ENCODE measurements at regions not wholly inside any gene's neighbourhood (a gene's known extent, or its start where the extent isn't known, plus 50 kb on each side); places are given as distances from the start of the nearest gene placed in this dataset.
"Not testable (repeated sequence)": the region's sequence is repeated elsewhere in the genome, so short reads cannot be mapped to it uniquely, and the experiment has no call there.

DNA sequence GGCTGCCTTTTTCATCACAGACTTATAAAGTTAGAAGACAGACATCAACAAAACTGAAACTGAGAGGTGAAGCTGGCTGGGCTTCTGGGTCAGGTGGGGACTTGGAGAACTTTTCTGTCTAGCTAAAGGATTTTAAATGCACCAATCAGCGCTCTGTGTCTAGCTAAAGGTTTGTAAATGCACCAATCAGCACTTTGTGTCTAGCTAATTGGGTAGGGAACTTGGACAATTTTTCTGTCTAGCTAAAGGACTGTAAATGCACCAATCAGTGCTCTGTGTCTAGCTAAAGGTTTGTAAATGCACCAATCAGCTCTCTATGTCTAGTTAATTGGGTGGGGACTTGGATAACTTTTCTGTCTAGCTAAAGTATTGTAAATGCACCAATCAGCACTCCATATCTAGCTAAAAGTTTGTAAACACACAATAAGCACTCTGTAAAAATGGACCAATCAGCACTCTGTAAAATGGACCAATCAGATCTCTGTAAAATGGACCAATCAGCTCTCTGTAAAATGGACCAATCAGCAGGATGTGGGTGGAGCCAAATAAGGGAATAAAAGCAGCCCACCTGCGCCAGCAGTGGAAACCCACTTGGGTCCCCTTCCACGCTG is 710.3 kb upstream of the INTU start:
- CTCF ChIA-PET; H3K27me3 Mint-ChIP-seq; H3K36me3 Mint-ChIP-seq (ENCODE audit: low read depth); H3K27ac Mint-ChIP-seq; DNase-seq; H3K4me3 Mint-ChIP-seq; POLR2A ChIA-PET; H3K9me3 Mint-ChIP-seq; H3K4me1 Mint-ChIP-seq: not testable (repeated sequence)

- Mint-ChIP-seq H3K36me3 (ENCODE audit: low read depth) (no peaks in the 10 kb centered on the region), H3K4me3 (no peak overlapping the region), H3K9me3 (no peaks in the 10 kb centered on the region), H3K27me3 (no peaks in the 10 kb centered on the region), H3K4me1 (no peaks in the 10 kb centered on the region), H3K27ac (no peak overlapping the region)
- CTCF ChIA-PET: no interaction called here
- POLR2A ChIA-PET: no interaction called here
- no peak for DNase-seq
These were observed 708.5 kb upstream of the INTU start for GRCh38 chr4:126924237-126924636.

- not testable (repeated sequence) for H3K9me3 Mint-ChIP-seq, H3K4me3 Mint-ChIP-seq, H3K4me1 Mint-ChIP-seq
These were observed 702.7 kb upstream of the INTU start for GRCh38 chr4:126930059-126930458.

DNA sequence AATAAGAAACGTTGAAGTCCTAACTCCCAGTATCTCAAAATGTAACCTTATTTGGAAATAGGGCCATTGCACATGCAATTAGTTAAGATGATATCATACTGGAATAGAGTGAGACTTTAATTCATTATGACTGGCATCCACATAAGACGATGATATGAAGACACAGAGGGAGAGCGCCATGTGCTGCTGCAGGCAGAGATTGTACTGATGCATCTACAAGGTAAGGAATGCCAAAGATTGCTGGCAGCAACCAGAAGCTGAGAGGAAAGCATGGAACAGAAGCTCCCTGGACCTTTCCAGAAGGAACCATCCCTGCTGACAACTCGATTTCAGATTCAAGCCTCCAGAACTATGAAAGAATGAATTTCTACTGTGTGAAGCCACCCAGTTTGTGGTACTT is 697.0 kb upstream of the INTU start:
- DNase-seq: no peak
- ChIA-PET CTCF (no interaction called here), POLR2A (no interaction called here)
- no peaks in the 10 kb centered on the region for H3K27me3 Mint-ChIP-seq
- H3K4me1 Mint-ChIP-seq: no peaks in the 10 kb centered on the region
- H3K4me3 Mint-ChIP-seq: no peak overlapping the region
- H3K27ac Mint-ChIP-seq: no peak overlapping the region
- H3K9me3 Mint-ChIP-seq: peaks cover 4% of the 10 kb centered on the region
- no peaks in the 10 kb centered on the region for H3K36me3 Mint-ChIP-seq (ENCODE audit: low read depth)

More at GRCh38 chr4:126930059-126930458, 702.7 kb upstream of the INTU start:
- H3K36me3 Mint-ChIP-seq (ENCODE audit: low read depth); H3K27ac Mint-ChIP-seq; H3K27me3 Mint-ChIP-seq; POLR2A ChIA-PET; CTCF ChIA-PET; DNase-seq: not testable (repeated sequence)

GRCh38 chr4:126937342-126937741 is 695.4 kb upstream of the INTU start:
- no peaks in the 10 kb centered on the region for H3K36me3 Mint-ChIP-seq (ENCODE audit: low read depth)
- H3K4me3 Mint-ChIP-seq: no peak overlapping the region
- H3K27me3 Mint-ChIP-seq: no peaks in the 10 kb centered on the region
- no peak for DNase-seq
- CTCF ChIA-PET: no interaction called here
- H3K4me1 Mint-ChIP-seq: no peaks in the 10 kb centered on the region
- POLR2A ChIA-PET: no interaction called here
- H3K9me3 Mint-ChIP-seq: peaks cover 4% of the 10 kb centered on the region
- H3K27ac Mint-ChIP-seq: no peak overlapping the region

- no peaks in the 10 kb centered on the region for H3K27me3 Mint-ChIP-seq
- no peaks in the 10 kb centered on the region for H3K4me1 Mint-ChIP-seq
- H3K4me3 Mint-ChIP-seq: no peak overlapping the region
- ChIA-PET CTCF (no interaction called here), POLR2A (no interaction called here)
- peaks cover 4% of the 10 kb centered on the region for H3K9me3 Mint-ChIP-seq
- no peaks in the 10 kb centered on the region for H3K36me3 Mint-ChIP-seq (ENCODE audit: low read depth)
- H3K27ac Mint-ChIP-seq: no peak overlapping the region
- DNase-seq: no peak
These were observed 694.8 kb upstream of the INTU start for GRCh38 chr4:126937846-126938422.

GRCh38 chr4:126939401-126939800 is 693.4 kb upstream of the INTU start:
- H3K4me1 Mint-ChIP-seq: no peaks in the 10 kb centered on the region
- no peaks in the 10 kb centered on the region for H3K36me3 Mint-ChIP-seq (ENCODE audit: low read depth)
- CTCF ChIA-PET: no interaction called here
- H3K27ac Mint-ChIP-seq: no peak overlapping the region
- POLR2A ChIA-PET: no interaction called here
- no peaks in the 10 kb centered on the region for H3K27me3 Mint-ChIP-seq
- no peak overlapping the region for H3K4me3 Mint-ChIP-seq
- peaks cover 6% of the 10 kb centered on the region for H3K9me3 Mint-ChIP-seq
- DNase-seq: no peak

DNA sequence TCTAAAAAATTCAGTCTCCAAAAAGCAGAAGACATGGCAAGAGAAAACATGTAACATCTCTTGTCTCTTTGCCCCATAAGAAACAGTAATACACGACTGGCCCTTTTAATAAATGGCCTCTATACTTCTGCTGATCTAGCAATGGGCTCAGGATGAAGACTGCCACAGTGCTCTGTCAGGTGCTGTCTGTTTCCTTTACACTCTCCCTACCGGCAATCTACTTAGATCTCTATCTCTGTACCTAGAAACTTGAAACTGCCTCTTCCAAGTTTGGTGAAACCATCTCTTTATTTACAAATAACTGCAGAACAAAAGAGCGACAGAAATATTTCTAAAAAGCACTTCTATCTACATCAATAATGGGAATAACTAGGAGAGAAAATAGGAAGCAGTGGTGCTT is 685.2 kb upstream of the INTU start:
- Mint-ChIP-seq H3K9me3 (peaks cover 5% of the 10 kb centered on the region), H3K4me1 (no peaks in the 10 kb centered on the region), H3K27ac (no peak overlapping the region), H3K4me3 (no peak overlapping the region), H3K27me3 (no peaks in the 10 kb centered on the region), H3K36me3 (ENCODE audit: low read depth) (no peaks in the 10 kb centered on the region)
- CTCF ChIA-PET: no interaction called here
- no peak for DNase-seq
- POLR2A ChIA-PET: no interaction called here

DNA sequence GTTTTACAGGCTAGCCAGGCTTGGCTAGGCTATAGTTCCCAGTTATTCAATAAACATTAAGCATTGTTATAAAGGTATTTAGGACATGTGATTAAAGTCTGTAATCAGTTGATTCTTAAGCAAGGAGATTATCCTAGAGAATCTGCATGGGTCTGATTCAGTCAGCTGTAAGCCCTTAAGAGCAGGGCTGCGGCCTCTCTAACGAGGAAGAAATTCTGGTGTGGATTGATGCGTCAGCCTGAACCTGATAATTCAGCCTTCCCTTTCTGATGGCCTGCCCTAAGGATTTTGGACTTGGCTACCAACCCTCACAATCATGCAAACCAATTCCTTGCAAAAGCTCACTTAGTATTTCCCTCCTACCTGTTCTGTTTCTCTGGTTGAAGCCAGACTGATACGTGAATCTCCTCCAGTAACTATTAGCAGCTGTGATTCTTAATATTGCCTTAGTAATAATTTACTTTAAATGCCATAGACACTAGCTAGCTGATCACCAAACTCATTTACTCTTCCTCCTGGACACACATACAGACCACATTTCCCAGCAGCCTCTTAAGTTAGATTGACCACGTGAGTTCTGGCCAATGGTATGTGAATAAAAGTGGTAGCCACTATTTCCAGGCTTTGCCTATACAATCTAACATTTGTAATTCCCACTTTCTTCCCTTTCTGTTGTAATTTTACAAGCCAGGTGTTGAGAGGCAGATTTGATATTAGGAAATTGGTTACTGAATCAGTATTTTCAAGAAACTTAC is 678.0 kb upstream of the INTU start:
- H3K27me3 Mint-ChIP-seq: no peaks in the 10 kb centered on the region
- ChIA-PET CTCF (no interaction called here), POLR2A (no interaction called here)
- no peaks in the 10 kb centered on the region for H3K36me3 Mint-ChIP-seq (ENCODE audit: low read depth)
- H3K9me3 Mint-ChIP-seq: peaks cover 5% of the 10 kb centered on the region
- no peaks in the 10 kb centered on the region for H3K4me1 Mint-ChIP-seq
- no peak for DNase-seq
- H3K4me3 Mint-ChIP-seq: no peak overlapping the region
- no peak overlapping the region for H3K27ac Mint-ChIP-seq

DNA sequence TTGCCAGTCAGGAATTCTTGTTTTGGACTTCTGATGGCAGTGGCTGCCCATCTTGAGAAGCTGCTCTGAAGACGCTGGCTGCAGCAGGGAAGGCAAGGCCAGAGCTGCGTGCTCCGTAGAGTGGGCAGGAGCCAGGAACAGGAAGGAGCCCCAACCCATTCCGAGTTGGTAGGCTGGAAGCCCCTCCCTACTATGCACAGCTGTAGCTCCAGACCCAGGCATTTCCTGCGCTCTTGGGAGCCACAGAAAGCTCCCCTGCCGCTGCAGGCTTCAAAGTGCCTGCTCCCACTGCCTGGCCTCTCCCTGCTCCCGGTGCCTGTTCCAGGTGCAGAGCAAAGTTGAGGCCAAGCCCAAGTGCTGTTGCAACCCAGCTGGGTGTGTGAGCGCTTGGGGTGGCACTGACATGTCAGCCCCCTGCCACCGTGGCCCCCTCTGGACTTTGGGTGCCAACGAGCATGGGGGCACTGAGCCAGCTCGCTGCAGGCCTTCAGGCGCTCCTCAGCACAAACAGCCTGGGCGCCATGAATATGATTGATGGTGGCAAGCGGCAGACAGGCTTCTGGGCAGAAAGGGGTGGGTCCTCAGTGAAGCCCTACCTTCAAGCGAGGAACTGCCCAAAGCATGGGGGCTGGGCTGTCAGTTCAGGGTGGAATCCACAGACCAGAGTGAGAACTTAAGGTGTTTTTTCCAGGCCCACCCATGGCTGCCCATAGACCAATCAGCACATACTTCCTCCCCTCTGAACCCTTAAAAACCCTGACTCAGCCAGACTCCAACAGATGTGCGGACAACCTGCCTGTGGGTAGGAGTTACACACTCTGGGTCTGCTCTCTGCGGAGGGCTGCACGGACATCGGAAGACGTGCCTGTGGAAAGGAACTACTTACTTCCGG is 677.2 kb upstream of the INTU start:
- Mint-ChIP-seq H3K27me3 (no peaks in the 10 kb centered on the region), H3K4me3 (no peak overlapping the region), H3K27ac (no peak overlapping the region), H3K9me3 (peaks cover 5% of the 10 kb centered on the region), H3K36me3 (ENCODE audit: low read depth) (no peaks in the 10 kb centered on the region), H3K4me1 (no peaks in the 10 kb centered on the region)
- ChIA-PET POLR2A (no interaction called here), CTCF (no interaction called here)
- DNase-seq: no peak

DNA sequence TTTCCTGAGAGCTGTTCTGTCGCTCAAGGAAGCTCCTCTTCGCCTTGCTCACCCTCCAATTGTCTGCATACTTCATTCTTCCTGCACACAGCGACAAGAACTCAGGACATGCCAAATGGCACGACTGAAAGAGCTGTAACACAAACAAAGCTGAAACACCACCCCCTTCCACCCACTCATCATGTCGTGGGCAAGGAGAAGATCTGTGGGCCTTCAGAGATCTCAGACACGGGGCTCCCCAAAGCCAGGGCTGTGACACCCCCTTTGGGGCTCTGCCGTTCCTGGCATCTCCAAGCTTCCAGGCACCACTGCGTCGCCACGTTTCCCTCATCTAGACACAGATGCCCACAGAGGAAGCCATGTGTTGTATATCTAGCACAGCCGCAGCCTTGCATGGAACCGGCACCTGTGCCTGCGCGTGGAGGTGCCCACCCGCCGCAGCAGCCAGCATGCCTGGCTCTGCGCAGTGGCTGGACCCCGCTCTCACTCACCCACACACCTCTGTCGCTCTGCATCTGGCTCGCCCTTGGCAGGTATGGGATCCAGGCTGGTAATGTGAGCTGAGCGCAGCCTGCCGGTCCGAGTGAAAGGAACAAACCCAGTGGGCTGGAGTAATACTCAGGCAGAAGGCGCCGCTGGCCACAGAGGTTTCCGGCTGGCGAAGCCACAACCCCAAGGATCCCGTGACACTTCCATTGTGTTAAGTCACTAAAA is 676.4 kb upstream of the INTU start:
- Mint-ChIP-seq H3K4me3 (no peak overlapping the region), H3K27me3 (no peaks in the 10 kb centered on the region), H3K27ac (no peak overlapping the region), H3K9me3 (peaks cover 5% of the 10 kb centered on the region), H3K36me3 (ENCODE audit: low read depth) (no peaks in the 10 kb centered on the region), H3K4me1 (no peaks in the 10 kb centered on the region)
- POLR2A ChIA-PET: no interaction called here
- no peak for DNase-seq
- CTCF ChIA-PET: no interaction called here

GRCh38 chr4:126957556-126957955 is 675.2 kb upstream of the INTU start:
- CTCF ChIA-PET: no interaction called here
- no peak overlapping the region for H3K27ac Mint-ChIP-seq
- POLR2A ChIA-PET: no interaction called here
- H3K4me1 Mint-ChIP-seq: no peaks in the 10 kb centered on the region
- H3K27me3 Mint-ChIP-seq: no peaks in the 10 kb centered on the region
- H3K9me3 Mint-ChIP-seq: peaks cover 3% of the 10 kb centered on the region
- no peak overlapping the region for H3K4me3 Mint-ChIP-seq
- H3K36me3 Mint-ChIP-seq (ENCODE audit: low read depth): no peaks in the 10 kb centered on the region
- DNase-seq: no peak

DNA sequence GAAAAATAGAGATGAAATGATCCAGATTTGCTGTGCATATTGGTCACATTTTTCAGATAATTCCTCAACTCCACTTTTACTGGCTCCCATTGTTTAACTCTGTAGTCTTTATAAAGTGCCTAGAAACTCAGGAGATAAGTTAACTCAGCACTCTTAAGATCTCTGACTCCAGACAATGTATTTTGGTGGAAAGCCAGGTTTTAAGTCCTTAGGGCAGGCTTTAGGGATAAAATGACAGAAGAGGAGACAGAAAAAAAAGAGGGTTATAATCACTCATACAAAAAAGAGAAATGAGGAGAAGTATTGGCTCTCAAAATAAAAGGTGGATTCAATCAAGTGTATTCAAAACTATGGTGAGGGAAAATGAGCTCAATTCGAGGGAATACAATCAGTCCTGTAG is 674.8 kb upstream of the INTU start:
- H3K9me3 Mint-ChIP-seq: peaks cover 3% of the 10 kb centered on the region
- H3K36me3 Mint-ChIP-seq (ENCODE audit: low read depth): no peaks in the 10 kb centered on the region
- H3K4me3 Mint-ChIP-seq: no peak overlapping the region
- no peaks in the 10 kb centered on the region for H3K4me1 Mint-ChIP-seq
- POLR2A ChIA-PET: no interaction called here
- H3K27ac Mint-ChIP-seq: no peak overlapping the region
- CTCF ChIA-PET: no interaction called here
- DNase-seq: no peak
- H3K27me3 Mint-ChIP-seq: no peaks in the 10 kb centered on the region

All from activated CD4-positive, alpha-beta memory T cell treated with anti-CD3 and anti-CD28 coated beads, Interleukin-2, amount 10 ng/mL, durations not matched to agents 7 days and 5 days (primary cell).